ENCODE measurements at regions not wholly inside any gene's neighbourhood (a gene's known extent, or its start where the extent isn't known, plus 50 kb on each side); places are given as distances from the start of the nearest gene placed in this dataset.

- POLR2A ChIA-PET: no interaction called here
- peak in 1 of 2 experiments; percentile 59 for DNase-seq
- TF ChIP-seq, protein P1, sequence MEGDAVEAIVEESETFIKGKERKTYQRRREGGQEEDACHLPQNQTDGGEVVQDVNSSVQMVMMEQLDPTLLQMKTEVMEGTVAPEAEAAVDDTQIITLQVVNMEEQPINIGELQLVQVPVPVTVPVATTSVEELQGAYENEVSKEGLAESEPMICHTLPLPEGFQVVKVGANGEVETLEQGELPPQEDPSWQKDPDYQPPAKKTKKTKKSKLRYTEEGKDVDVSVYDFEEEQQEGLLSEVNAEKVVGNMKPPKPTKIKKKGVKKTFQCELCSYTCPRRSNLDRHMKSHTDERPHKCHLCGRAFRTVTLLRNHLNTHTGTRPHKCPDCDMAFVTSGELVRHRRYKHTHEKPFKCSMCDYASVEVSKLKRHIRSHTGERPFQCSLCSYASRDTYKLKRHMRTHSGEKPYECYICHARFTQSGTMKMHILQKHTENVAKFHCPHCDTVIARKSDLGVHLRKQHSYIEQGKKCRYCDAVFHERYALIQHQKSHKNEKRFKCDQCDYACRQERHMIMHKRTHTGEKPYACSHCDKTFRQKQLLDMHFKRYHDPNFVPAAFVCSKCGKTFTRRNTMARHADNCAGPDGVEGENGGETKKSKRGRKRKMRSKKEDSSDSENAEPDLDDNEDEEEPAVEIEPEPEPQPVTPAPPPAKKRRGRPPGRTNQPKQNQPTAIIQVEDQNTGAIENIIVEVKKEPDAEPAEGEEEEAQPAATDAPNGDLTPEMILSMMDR (IDR thresholded peaks at IDR 0.05; ENCODE audit: insufficient read depth in 1 of 2, low read depth in 1 of 2, low read length in 1 of 2, severe bottlenecking in 1 of 2, unreplicated experiment in 1 of 2): no peak
- intact Hi-C loops (cut with micrococcal nuclease; ENCODE audit: unreplicated experiment): no loop called here
- Mint-ChIP-seq H3K27me3 (ENCODE audit: insufficient read depth, unreplicated experiment) (no peaks in the 10 kb centered on the region), H3K27ac (ENCODE audit: unreplicated experiment) (no peak overlapping the region), H3K4me1 (ENCODE audit: low read depth, unreplicated experiment) (peaks cover 18% of the 10 kb centered on the region), H3K36me3 (ENCODE audit: insufficient read depth, unreplicated experiment) (no peaks in the 10 kb centered on the region), H3K9me3 (ENCODE audit: unreplicated experiment) (no peaks in the 10 kb centered on the region), H3K4me3 (ENCODE audit: unreplicated experiment) (no peak overlapping the region)
- Histone ChIP-seq H3K4me3 (ENCODE audit: low read depth, low read length) (no peak overlapping the region), H3K27me3 (replicated peaks; ENCODE audit: control insufficient read depth, insufficient read depth, low read length) (no peaks in the 10 kb centered on the region), H3K9me3 (no peaks in the 10 kb centered on the region), H3K4me1 (no peaks in the 10 kb centered on the region), H3K36me3 (ENCODE audit: control insufficient read depth, insufficient read depth, low read length) (no peaks in the 10 kb centered on the region)
- CTCF ChIA-PET: no interaction called here
- BruUV-seq (replicated peaks): no TSS peak
Observed at GRCh38 chr12:116458492-116458891, 100.7 kb upstream of the MAP1LC3B2 start.

- ChIA-PET CTCF (no interaction called here), POLR2A (no interaction called here)
- H3K4me3 ChIP-seq (ENCODE audit: low read depth, low read length): no peak overlapping the region
- no peaks in the 10 kb centered on the region for H3K4me1 ChIP-seq
- TF ChIP-seq, protein P1 (IDR thresholded peaks at IDR 0.05; ENCODE audit: insufficient read depth in 1 of 2, low read depth in 1 of 2, low read length in 1 of 2, severe bottlenecking in 1 of 2, unreplicated experiment in 1 of 2): no peak
- Mint-ChIP-seq H3K36me3 (ENCODE audit: insufficient read depth, unreplicated experiment) (no peaks in the 10 kb centered on the region), H3K4me3 (ENCODE audit: unreplicated experiment) (no peak overlapping the region), H3K4me1 (ENCODE audit: low read depth, unreplicated experiment) (peaks cover 18% of the 10 kb centered on the region), H3K27me3 (ENCODE audit: insufficient read depth, unreplicated experiment) (no peaks in the 10 kb centered on the region), H3K9me3 (ENCODE audit: unreplicated experiment) (no peaks in the 10 kb centered on the region), H3K27ac (ENCODE audit: unreplicated experiment) (no peak overlapping the region)
- H3K36me3 ChIP-seq (ENCODE audit: control insufficient read depth, insufficient read depth, low read length): no peaks in the 10 kb centered on the region
- DNase-seq: no peak
- H3K9me3 ChIP-seq: no peaks in the 10 kb centered on the region
- intact Hi-C loops (cut with micrococcal nuclease; ENCODE audit: unreplicated experiment): no loop called here
- no peaks in the 10 kb centered on the region for H3K27me3 ChIP-seq (replicated peaks; ENCODE audit: control insufficient read depth, insufficient read depth, low read length)
- no TSS peak for BruUV-seq (replicated peaks)
Observed at GRCh38 chr12:116459011-116459875, 99.9 kb upstream of the MAP1LC3B2 start.

GRCh38 chr12:116459916-116460663, 99.1 kb upstream of the MAP1LC3B2 start:
- Mint-ChIP-seq H3K27ac (ENCODE audit: unreplicated experiment) (no peak overlapping the region), H3K4me3 (ENCODE audit: unreplicated experiment) (no peak overlapping the region), H3K27me3 (ENCODE audit: insufficient read depth, unreplicated experiment) (no peaks in the 10 kb centered on the region), H3K4me1 (ENCODE audit: low read depth, unreplicated experiment) (peaks cover 10% of the 10 kb centered on the region), H3K36me3 (ENCODE audit: insufficient read depth, unreplicated experiment) (no peaks in the 10 kb centered on the region), H3K9me3 (ENCODE audit: unreplicated experiment) (no peaks in the 10 kb centered on the region)
- no peaks in the 10 kb centered on the region for H3K4me1 ChIP-seq
- no peaks in the 10 kb centered on the region for H3K36me3 ChIP-seq (ENCODE audit: control insufficient read depth, insufficient read depth, low read length)
- POLR2A ChIA-PET: no interaction called here
- H3K9me3 ChIP-seq: no peaks in the 10 kb centered on the region
- CTCF ChIA-PET: no interaction called here
- no peak for DNase-seq
- intact Hi-C loops (cut with micrococcal nuclease; ENCODE audit: unreplicated experiment): no loop called here
- no peak overlapping the region for H3K4me3 ChIP-seq (ENCODE audit: low read depth, low read length)
- no TSS peak for BruUV-seq (replicated peaks)
- TF ChIP-seq, protein P1 (IDR thresholded peaks at IDR 0.05; ENCODE audit: insufficient read depth in 1 of 2, low read depth in 1 of 2, low read length in 1 of 2, severe bottlenecking in 1 of 2, unreplicated experiment in 1 of 2): no peak
- H3K27me3 ChIP-seq (replicated peaks; ENCODE audit: control insufficient read depth, insufficient read depth, low read length): no peaks in the 10 kb centered on the region
